ENCODE measurements at regions not wholly inside any gene's neighbourhood (a gene's known extent, or its start where the extent isn't known, plus 50 kb on each side); places are given as distances from the start of the nearest gene placed in this dataset.

DNA sequence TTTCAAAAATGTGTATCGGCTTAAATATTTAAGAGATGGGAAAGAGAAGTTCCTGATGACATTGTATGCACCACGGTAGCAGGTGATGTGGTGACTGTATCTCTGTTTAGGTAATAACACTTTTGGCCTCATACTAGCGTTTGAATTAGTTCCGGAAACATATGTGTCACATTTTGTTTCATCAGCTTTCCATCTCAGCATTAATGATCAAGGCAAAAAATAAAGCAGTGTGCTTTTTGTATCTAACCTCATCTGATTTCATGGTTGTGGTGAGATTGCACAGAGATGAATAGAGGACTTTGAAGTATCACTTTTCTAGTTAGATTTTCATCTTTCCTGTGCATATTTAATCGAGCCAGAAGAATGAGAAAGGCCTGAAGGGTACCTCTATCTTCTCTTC is 206.4 kb upstream of the SPRY1 start:
- CTCF ChIA-PET, result no interaction called here
- H3K4me2 ChIP-seq, result no peak overlapping the region
- no peaks in the 10 kb centered on the region for H3K27me3 ChIP-seq (ENCODE audit: insufficient read depth)
- TF ChIP-seq, protein P1, sequence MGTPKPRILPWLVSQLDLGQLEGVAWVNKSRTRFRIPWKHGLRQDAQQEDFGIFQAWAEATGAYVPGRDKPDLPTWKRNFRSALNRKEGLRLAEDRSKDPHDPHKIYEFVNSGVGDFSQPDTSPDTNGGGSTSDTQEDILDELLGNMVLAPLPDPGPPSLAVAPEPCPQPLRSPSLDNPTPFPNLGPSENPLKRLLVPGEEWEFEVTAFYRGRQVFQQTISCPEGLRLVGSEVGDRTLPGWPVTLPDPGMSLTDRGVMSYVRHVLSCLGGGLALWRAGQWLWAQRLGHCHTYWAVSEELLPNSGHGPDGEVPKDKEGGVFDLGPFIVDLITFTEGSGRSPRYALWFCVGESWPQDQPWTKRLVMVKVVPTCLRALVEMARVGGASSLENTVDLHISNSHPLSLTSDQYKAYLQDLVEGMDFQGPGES (IDR thresholded peaks at IDR 0.05; ENCODE audit: low read depth, low read length), result no peak
- TF ChIP-seq JUND (IDR thresholded peaks at IDR 0.05) (no peak), RAD21 (IDR thresholded peaks at IDR 0.05; ENCODE audit: low read length) (no peak), TEAD4 (IDR thresholded peaks at IDR 0.05; ENCODE audit: borderline replicate concordance, insufficient read depth) (no peak), POLR2AphosphoS5 (IDR thresholded peaks at IDR 0.05; ENCODE audit: low read depth, low read length) (no peak), RCOR1 (IDR thresholded peaks at IDR 0.05; ENCODE audit: low read length) (no peak), EP300 (IDR thresholded peaks at IDR 0.05; ENCODE audit: borderline replicate concordance in 1 of 2, low read depth in 1 of 2, low read length in 1 of 2) (no peak)
- TF ChIP-seq, protein P2, sequence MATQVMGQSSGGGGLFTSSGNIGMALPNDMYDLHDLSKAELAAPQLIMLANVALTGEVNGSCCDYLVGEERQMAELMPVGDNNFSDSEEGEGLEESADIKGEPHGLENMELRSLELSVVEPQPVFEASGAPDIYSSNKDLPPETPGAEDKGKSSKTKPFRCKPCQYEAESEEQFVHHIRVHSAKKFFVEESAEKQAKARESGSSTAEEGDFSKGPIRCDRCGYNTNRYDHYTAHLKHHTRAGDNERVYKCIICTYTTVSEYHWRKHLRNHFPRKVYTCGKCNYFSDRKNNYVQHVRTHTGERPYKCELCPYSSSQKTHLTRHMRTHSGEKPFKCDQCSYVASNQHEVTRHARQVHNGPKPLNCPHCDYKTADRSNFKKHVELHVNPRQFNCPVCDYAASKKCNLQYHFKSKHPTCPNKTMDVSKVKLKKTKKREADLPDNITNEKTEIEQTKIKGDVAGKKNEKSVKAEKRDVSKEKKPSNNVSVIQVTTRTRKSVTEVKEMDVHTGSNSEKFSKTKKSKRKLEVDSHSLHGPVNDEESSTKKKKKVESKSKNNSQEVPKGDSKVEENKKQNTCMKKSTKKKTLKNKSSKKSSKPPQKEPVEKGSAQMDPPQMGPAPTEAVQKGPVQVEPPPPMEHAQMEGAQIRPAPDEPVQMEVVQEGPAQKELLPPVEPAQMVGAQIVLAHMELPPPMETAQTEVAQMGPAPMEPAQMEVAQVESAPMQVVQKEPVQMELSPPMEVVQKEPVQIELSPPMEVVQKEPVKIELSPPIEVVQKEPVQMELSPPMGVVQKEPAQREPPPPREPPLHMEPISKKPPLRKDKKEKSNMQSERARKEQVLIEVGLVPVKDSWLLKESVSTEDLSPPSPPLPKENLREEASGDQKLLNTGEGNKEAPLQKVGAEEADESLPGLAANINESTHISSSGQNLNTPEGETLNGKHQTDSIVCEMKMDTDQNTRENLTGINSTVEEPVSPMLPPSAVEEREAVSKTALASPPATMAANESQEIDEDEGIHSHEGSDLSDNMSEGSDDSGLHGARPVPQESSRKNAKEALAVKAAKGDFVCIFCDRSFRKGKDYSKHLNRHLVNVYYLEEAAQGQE (IDR thresholded peaks at IDR 0.05; ENCODE audit: low read depth, low read length), result no peak
- H3K4me3 ChIP-seq (ENCODE audit: low read depth in 2 of 2, low read length in 1 of 2), result no peak overlapping the region
- WGBS (ENCODE audit: low lambda C conversion rate), result 99% methylated on average over 5 of the region's 5 CpGs
- H3K9me2 ChIP-seq, result no peaks in the 10 kb centered on the region
- H2AFZ ChIP-seq (ENCODE audit: low read depth), result no peak overlapping the region
- H3K4me1 ChIP-seq (ENCODE audit: control insufficient read depth in 1 of 2, insufficient read depth in 2 of 2, low read depth in 1 of 2, low read length in 1 of 2), result no peaks in the 10 kb centered on the region
- DNase-seq, result no peak
- no peak overlapping the region for H3K9ac ChIP-seq
- no peak overlapping the region for H3K27ac ChIP-seq (ENCODE audit: low read depth in 2 of 2, low read length in 1 of 2)
- peaks cover 3% of the 10 kb centered on the region for H3F3A ChIP-seq (replicated peaks; ENCODE audit: insufficient read depth)
- H3K36me3 ChIP-seq (replicated peaks in 1 of 2; ENCODE audit: control insufficient read depth in 1 of 2, insufficient read depth in 2 of 2, low read length in 1 of 2), result no peaks in the 10 kb centered on the region
- POLR2A ChIA-PET, result no interaction called here
- H4K20me1 ChIP-seq (ENCODE audit: insufficient read depth), result no peaks in the 10 kb centered on the region
- no peaks in the 10 kb centered on the region for H3K9me3 ChIP-seq
- no peaks in the 10 kb centered on the region for H3K79me2 ChIP-seq (ENCODE audit: insufficient read depth)

DNA sequence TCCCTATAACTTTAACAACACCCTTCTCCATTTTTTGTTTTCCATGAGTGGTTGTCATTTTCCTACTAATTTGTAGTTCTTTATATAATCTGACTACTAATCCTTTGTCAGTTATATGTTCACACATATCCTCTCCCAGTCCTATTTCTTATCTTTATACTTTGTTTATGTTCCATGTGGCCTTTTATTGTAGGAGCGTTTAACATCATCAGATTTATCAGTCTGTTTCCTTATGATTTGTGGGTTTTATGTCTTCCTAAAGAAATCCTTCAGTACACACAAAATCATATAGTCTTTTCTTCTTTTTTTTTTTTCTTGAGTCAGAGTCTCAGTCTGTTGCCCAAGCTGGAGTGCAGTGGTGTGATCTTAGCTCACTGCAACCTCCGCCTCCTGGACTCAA is 204.9 kb upstream of the SPRY1 start:
- Histone ChIP-seq H3K4me3 (ENCODE audit: low read depth in 2 of 2, low read length in 1 of 2) (no peak overlapping the region), H3K36me3 (replicated peaks in 1 of 2; ENCODE audit: control insufficient read depth in 1 of 2, insufficient read depth in 2 of 2, low read length in 1 of 2) (no peaks in the 10 kb centered on the region), H4K20me1 (ENCODE audit: insufficient read depth) (no peaks in the 10 kb centered on the region), H3K27ac (ENCODE audit: low read depth in 2 of 2, low read length in 1 of 2) (no peak overlapping the region), H3K27me3 (ENCODE audit: insufficient read depth) (no peaks in the 10 kb centered on the region), H3K9me2 (no peaks in the 10 kb centered on the region), H3K9me3 (no peaks in the 10 kb centered on the region), H2AFZ (ENCODE audit: low read depth) (no peak overlapping the region), H3K79me2 (ENCODE audit: insufficient read depth) (no peaks in the 10 kb centered on the region), H3K4me2 (no peak overlapping the region), H3F3A (replicated peaks; ENCODE audit: insufficient read depth) (peaks cover 3% of the 10 kb centered on the region), H3K4me1 (ENCODE audit: control insufficient read depth in 1 of 2, insufficient read depth in 2 of 2, low read depth in 1 of 2, low read length in 1 of 2) (no peaks in the 10 kb centered on the region), H3K9ac (no peak overlapping the region)
- 50% methylated on average over 2 of the region's 2 CpGs for WGBS (ENCODE audit: low lambda C conversion rate)
- DNase-seq, result no peak
- POLR2A ChIA-PET, result no interaction called here
- TF ChIP-seq, protein P3, sequence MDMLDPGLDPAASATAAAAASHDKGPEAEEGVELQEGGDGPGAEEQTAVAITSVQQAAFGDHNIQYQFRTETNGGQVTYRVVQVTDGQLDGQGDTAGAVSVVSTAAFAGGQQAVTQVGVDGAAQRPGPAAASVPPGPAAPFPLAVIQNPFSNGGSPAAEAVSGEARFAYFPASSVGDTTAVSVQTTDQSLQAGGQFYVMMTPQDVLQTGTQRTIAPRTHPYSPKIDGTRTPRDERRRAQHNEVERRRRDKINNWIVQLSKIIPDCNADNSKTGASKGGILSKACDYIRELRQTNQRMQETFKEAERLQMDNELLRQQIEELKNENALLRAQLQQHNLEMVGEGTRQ (IDR thresholded peaks at IDR 0.05; ENCODE audit: borderline replicate concordance, low read depth, low read length), result no peak
- TF ChIP-seq, protein P4, sequence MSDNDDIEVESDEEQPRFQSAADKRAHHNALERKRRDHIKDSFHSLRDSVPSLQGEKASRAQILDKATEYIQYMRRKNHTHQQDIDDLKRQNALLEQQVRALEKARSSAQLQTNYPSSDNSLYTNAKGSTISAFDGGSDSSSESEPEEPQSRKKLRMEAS (IDR thresholded peaks at IDR 0.05; ENCODE audit: low read depth), result no peak
- TF ChIP-seq GATA2 (CRISPR knock-in tag; IDR thresholded peaks at IDR 0.05) (no peak), JUND (IDR thresholded peaks at IDR 0.05) (no peak), EP300 (IDR thresholded peaks at IDR 0.05; ENCODE audit: borderline replicate concordance in 1 of 2, low read depth in 1 of 2, low read length in 1 of 2) (no peak), SIN3A (IDR thresholded peaks at IDR 0.05; ENCODE audit: borderline replicate concordance, low read depth, low read length) (no peak), NFIC (IDR thresholded peaks at IDR 0.05; ENCODE audit: borderline replicate concordance) (no peak), YY1 (IDR thresholded peaks at IDR 0.05; ENCODE audit: low read depth) (no peak), TEAD4 (IDR thresholded peaks at IDR 0.05; ENCODE audit: borderline replicate concordance, insufficient read depth) (no peak), CHD2 (IDR thresholded peaks at IDR 0.05; ENCODE audit: low read length, partially characterized antibody) (no peak), ELF1 (IDR thresholded peaks at IDR 0.05) (no peak)
- TF ChIP-seq, protein P2 (IDR thresholded peaks at IDR 0.05; ENCODE audit: low read depth, low read length), result no peak
- TF ChIP-seq, protein P5, sequence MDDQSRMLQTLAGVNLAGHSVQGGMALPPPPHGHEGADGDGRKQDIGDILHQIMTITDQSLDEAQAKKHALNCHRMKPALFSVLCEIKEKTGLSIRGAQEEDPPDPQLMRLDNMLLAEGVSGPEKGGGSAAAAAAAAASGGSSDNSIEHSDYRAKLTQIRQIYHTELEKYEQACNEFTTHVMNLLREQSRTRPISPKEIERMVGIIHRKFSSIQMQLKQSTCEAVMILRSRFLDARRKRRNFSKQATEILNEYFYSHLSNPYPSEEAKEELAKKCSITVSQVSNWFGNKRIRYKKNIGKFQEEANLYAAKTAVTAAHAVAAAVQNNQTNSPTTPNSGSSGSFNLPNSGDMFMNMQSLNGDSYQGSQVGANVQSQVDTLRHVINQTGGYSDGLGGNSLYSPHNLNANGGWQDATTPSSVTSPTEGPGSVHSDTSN (IDR thresholded peaks at IDR 0.05), result no peak
- CTCF ChIA-PET, result no interaction called here

Data from SK-N-SH (cell line).